Erythroblast (primary cell): ENCODE measurements at regions not wholly inside any gene's neighbourhood (a gene's known extent, or its start where the extent isn't known, plus 50 kb on each side); places are given as distances from the start of the nearest gene placed in this dataset.

ENCODE experiments used
- GATA1 ChIP-seq: IDR thresholded peaks from 2 replicates; pipeline ENCODE4 v1.6.1; 2011; ENCODE audit warnings: low read depth, mild to moderate bottlenecking, control low read depth, low read length, moderate library complexity
- POLR2A ChIP-seq: IDR thresholded peaks from 2 replicates; pipeline ENCODE4 v1.6.1; 2011; ENCODE audit warnings: mild to moderate bottlenecking, low read length

- TF ChIP-seq POLR2A (no peak), GATA1 (no peak)
Observed at GRCh38 chr2:215622837-215623236, 187.0 kb upstream of the FN1 start.
